A549 (cell line): ENCODE measurements at regions not wholly inside any gene's neighbourhood (a gene's known extent, or its start where the extent isn't known, plus 50 kb on each side); places are given as distances from the start of the nearest gene placed in this dataset.

Source experiments
- ATAC-seq, 2 experiments: fragments of 200-7000 bp in 1 of 2; fragments of >200 bp in 1 of 2; cut with Nextera tagmentation in 1 of 2; cut with Tn5 transposase in 1 of 2; 3 replicates each; pipeline versions ENCODE4 v1.8.0 to v1.9.1; 2018 to 2020; ENCODE audit warnings: mild to moderate bottlenecking in 1 of 2, moderate library complexity in 1 of 2
- CTCF ChIA-PET: fragments of 300-600 bp; sonication (Branson Sonifier 250); formaldehyde crosslinking; extraction: SDS; loops from one replicate; lab custom pipeline; 2021; ENCODE audit warnings: antibody characterized with exemption, inconsistent platforms; lab: Yijun Ruan, JAX
- POLR2A ChIA-PET: fragments of 350-600 bp; formaldehyde crosslinking; extraction: SDS; loops from one replicate; lab custom pipeline; 2021; ENCODE audit warnings: antibody characterized with exemption, inconsistent platforms; lab: Yijun Ruan, JAX
- DNase-seq, 2 experiments: peaks; one replicate each; pipeline versions ENCODE4 v3.0.0 to v3.0.0-alpha.2; 2011 to 2016; ENCODE audit warnings: low read depth in 1 of 2, low spot score in 1 of 2
- FAIRE-seq: peaks from 2 replicates; lab custom pipeline; 2011; peaks lifted over from hg19 to GRCh38; lab: Jason Lieb, UNC
- H3K27ac ChIP-seq, 2 experiments: fragments of >200 bp; sonication (Bioruptor Twin); formaldehyde crosslinking; 3 replicates each; pipeline ENCODE4 v1.5.1; 2016 to 2017
- H3K4me1 ChIP-seq: fragments of >200 bp; sonication (Bioruptor Twin); formaldehyde crosslinking; 3 replicates; pipeline ENCODE4 v1.6.1; 2016
- H3K4me2 ChIP-seq: fragments of >200 bp; sonication (Bioruptor Twin); formaldehyde crosslinking; 3 replicates; pipeline ENCODE4 v1.6.1; 2016
- H3K4me3 ChIP-seq: fragments of >200 bp; sonication (Bioruptor Twin); formaldehyde crosslinking; 3 replicates; pipeline ENCODE4 v1.5.1; 2016
- H3K9me3 ChIP-seq: fragments of >200 bp; sonication (Bioruptor Twin); formaldehyde crosslinking; 3 replicates; pipeline ENCODE4 v1.6.1; 2016
- BHLHE40 ChIP-seq: IDR thresholded peaks from 2 replicates; pipeline ENCODE4 v1.6.1; 2012; ENCODE audit warnings: low read depth, low read length, inconsistent platforms
- CBX2 ChIP-seq: fragments of 200-600 bp; sonication (generic); IDR thresholded peaks from 2 replicates; pipeline ENCODE4 v1.6.1; 2016; ENCODE audit warnings: low read depth, mild to moderate bottlenecking, borderline replicate concordance
- CBX8 ChIP-seq: fragments of 200-600 bp; sonication (generic); IDR thresholded peaks from 2 replicates; pipeline ENCODE4 v1.6.1; 2016
- CHD2 ChIP-seq: fragments of 150-350 bp; IDR thresholded peaks from 2 replicates; pipeline ENCODE4 v1.6.1; 2014; ENCODE audit warnings: low read length; ENCODE audit not compliant: partially characterized antibody
- EP300 ChIP-seq, 2 experiments: fragments of >200 bp; sonication (Bioruptor Twin); formaldehyde crosslinking; IDR thresholded peaks; 2 replicates in 1 of 2; 3 replicates in 1 of 2; pipeline ENCODE4 v1.6.1; 2016 to 2017
- ESRRA ChIP-seq: fragments of 150-350 bp; IDR thresholded peaks from 2 replicates; pipeline ENCODE4 v1.6.1; 2014; ENCODE audit warnings: mild to moderate bottlenecking, low read length, borderline replicate concordance
- FOSB ChIP-seq: fragments of 250-450 bp; sonication (Bioruptor Pico); IDR thresholded peaks from 2 replicates; pipeline ENCODE4 v1.5.0; 2020; ENCODE audit warnings: mild to moderate bottlenecking, moderate library complexity
- FOSL2 ChIP-seq, 2 experiments: fragments of 450-650 bp in 1 of 2; fragments of >200 bp in 1 of 2; sonication (Bioruptor Twin) in 1 of 2; formaldehyde crosslinking; IDR thresholded peaks; 2 replicates each; pipeline versions ENCODE4 v1.5.0 to v1.6.1; 2016 to 2020; ENCODE audit warnings: mild to moderate bottlenecking in 1 of 2, moderate library complexity in 1 of 2
- HDAC2 ChIP-seq: fragments of 200-600 bp; sonication (generic); IDR thresholded peaks from 2 replicates; pipeline ENCODE4 v1.6.1; 2016
- HEYL ChIP-seq: fragments of 250-450 bp; sonication (Bioruptor Pico); IDR thresholded peaks from 2 replicates; pipeline ENCODE4 v1.8.0; 2021; ENCODE audit warnings: mild to moderate bottlenecking, moderate library complexity
- HOXA7 ChIP-seq: fragments of 250-450 bp; sonication (Bioruptor Pico); IDR thresholded peaks from 2 replicates; pipeline ENCODE4 v1.5.0; 2020; ENCODE audit warnings: mild to moderate bottlenecking, moderate library complexity
- MAFK ChIP-seq: fragments of 450-650 bp; IDR thresholded peaks from 2 replicates; pipeline ENCODE4 v1.6.1; 2014; ENCODE audit not compliant: partially characterized antibody
- MYC ChIP-seq: IDR thresholded peaks from 2 replicates; pipeline ENCODE4 v1.6.1; 2012; ENCODE audit warnings: mild to moderate bottlenecking, inconsistent platforms, low read length, improper control_type of control experiment, borderline replicate concordance
- NPAS2 ChIP-seq: fragments of 250-450 bp; sonication (Bioruptor Pico); IDR thresholded peaks from 2 replicates; pipeline ENCODE4 v1.8.0; 2022; ENCODE audit warnings: mild to moderate bottlenecking, moderate library complexity, borderline replicate concordance
- NR3C1 ChIP-seq: fragments of >200 bp; sonication (Bioruptor Twin); formaldehyde crosslinking; IDR thresholded peaks from 3 replicates; pipeline ENCODE4 v1.6.1; 2017
- PHF8 ChIP-seq: fragments of 200-600 bp; sonication (generic); IDR thresholded peaks from 2 replicates; pipeline ENCODE4 v1.6.1; 2016; ENCODE audit warnings: low read depth, mild to moderate bottlenecking, antibody characterized with exemption, moderate library complexity, borderline replicate concordance
- POLR2A ChIP-seq: IDR thresholded peaks from 2 replicates; pipeline ENCODE4 v1.6.1; 2012; ENCODE audit warnings: mild to moderate bottlenecking, low read length
- RARB ChIP-seq: fragments of 250-450 bp; sonication (Bioruptor Pico); IDR thresholded peaks from 2 replicates; pipeline ENCODE4 v1.8.0; 2021; ENCODE audit warnings: mild to moderate bottlenecking, moderate library complexity
- RCOR1 ChIP-seq: fragments of 150-350 bp; IDR thresholded peaks from 2 replicates; pipeline ENCODE4 v1.6.1; 2014; ENCODE audit warnings: antibody characterized with exemption, low read length, low read depth
- RFX5 ChIP-seq: fragments of 450-650 bp; IDR thresholded peaks from 2 replicates; pipeline ENCODE4 v1.7.1; 2014; ENCODE audit warnings: antibody characterized with exemption, mild to moderate bottlenecking, moderate library complexity
- RNF2 ChIP-seq: fragments of 200-600 bp; sonication (generic); IDR thresholded peaks from 2 replicates; pipeline ENCODE4 v1.6.1; 2016; ENCODE audit warnings: low read depth, mild to moderate bottlenecking, antibody characterized with exemption, moderate library complexity, borderline replicate concordance
- SREBF2 ChIP-seq: fragments of 450-650 bp; IDR thresholded peaks from 2 replicates; pipeline ENCODE4 v1.6.1; 2014; ENCODE audit warnings: mild to moderate bottlenecking, moderate library complexity
- TFCP2L1 ChIP-seq: fragments of 250-450 bp; sonication (Bioruptor Pico); IDR thresholded peaks from 2 replicates; pipeline ENCODE4 v1.5.0; 2021; ENCODE audit warnings: mild to moderate bottlenecking
- TP53 ChIP-seq: fragments of 250-450 bp; sonication (Bioruptor Pico); IDR thresholded peaks from 2 replicates; pipeline ENCODE4 v1.5.0; 2021; ENCODE audit warnings: mild to moderate bottlenecking, moderate library complexity
- WGBS: methylation state at CpG from one replicate; pipeline ENCODE4 v1.1.6; 2017; ENCODE audit errors: missing lambda C conversion rate; 5-methylcytosine and 5-hydroxymethylcytosine counted together
- TF ChIP-seq, protein P1 (sequence below): fragments of 450-650 bp; IDR thresholded peaks from 2 replicates; pipeline ENCODE4 v1.6.1; 2014; ENCODE audit warnings: antibody characterized with exemption
- TF ChIP-seq, protein P2 (sequence below): fragments of 250-450 bp; sonication (Bioruptor Pico); IDR thresholded peaks from 2 replicates; pipeline ENCODE4 v1.5.0; 2021; ENCODE audit warnings: mild to moderate bottlenecking, moderate library complexity, borderline replicate concordance
- TF ChIP-seq, protein P3 (sequence below): fragments of >200 bp; sonication (Bioruptor Twin); formaldehyde crosslinking; IDR thresholded peaks from 3 replicates; pipeline ENCODE4 v1.6.1; 2016
- TF ChIP-seq, protein P4 (sequence below): fragments of 200-600 bp; sonication (generic); IDR thresholded peaks from 2 replicates; pipeline ENCODE4 v1.6.1; 2016; ENCODE audit warnings: antibody characterized with exemption, mild to moderate bottlenecking, moderate library complexity

- TF ChIP-seq, protein P1, sequence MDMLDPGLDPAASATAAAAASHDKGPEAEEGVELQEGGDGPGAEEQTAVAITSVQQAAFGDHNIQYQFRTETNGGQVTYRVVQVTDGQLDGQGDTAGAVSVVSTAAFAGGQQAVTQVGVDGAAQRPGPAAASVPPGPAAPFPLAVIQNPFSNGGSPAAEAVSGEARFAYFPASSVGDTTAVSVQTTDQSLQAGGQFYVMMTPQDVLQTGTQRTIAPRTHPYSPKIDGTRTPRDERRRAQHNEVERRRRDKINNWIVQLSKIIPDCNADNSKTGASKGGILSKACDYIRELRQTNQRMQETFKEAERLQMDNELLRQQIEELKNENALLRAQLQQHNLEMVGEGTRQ, result no peak
- TF ChIP-seq HOXA7 (CRISPR knock-in tag) (no peak), CBX2 (no peak), RNF2 (no peak), TP53 (CRISPR knock-in tag) (no peak), POLR2A (no peak), CHD2 (no peak), TFCP2L1 (CRISPR knock-in tag) (no peak), PHF8 (no peak)
- no peaks in the 10 kb centered on the region for H3K4me1 ChIP-seq
- no peak overlapping the region for H3K4me3 ChIP-seq
- ChIA-PET POLR2A (no interaction called here), CTCF (no interaction called here)
- FAIRE-seq (no peak), ATAC-seq (no peak), DNase-seq (no peak)
- no peak overlapping the region for H3K4me2 ChIP-seq
- no peak overlapping the region for H3K27ac ChIP-seq
- no peaks in the 10 kb centered on the region for H3K9me3 ChIP-seq
- 56% methylated on average over 8 of the region's 8 CpGs for WGBS
These were observed 100.8 kb downstream of the KCNA4 start for GRCh38 chr11:29916040-29916439.

DNA sequence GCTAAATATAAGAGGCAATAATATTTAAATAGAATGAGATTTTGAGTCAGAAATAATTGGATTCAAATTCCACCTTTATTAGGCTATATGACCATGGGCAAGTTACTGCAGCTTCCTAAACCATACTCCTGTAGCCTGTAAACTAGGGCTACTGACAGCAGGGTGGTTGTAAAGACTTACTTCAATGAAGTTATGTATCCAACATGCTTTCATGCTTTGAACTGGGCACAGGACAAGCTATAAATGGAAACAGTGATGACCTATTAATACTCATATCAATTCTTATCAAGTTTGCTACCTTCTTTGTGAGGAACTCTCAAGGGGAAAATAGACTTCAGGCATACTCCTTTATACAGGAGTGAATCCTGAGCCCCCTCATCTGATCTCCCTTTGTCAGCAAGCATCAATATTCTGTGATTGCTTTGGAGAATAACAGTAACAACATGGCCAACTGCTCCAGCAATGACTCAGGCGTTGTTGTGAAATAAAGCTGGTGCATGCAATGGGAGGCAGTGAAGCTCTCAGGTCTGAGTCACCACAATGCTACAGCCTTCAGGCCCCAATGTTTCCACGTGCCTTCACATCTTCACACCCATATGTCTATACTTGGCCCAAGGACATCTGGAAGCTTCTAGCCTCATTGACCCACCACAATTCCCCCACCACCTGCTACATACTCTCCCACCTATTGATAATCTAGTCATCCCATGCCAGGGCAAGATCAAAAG, 102.5 kb downstream of the KCNA4 start:
- no peak overlapping the region for H3K4me3 ChIP-seq
- DNase-seq (no peak), ATAC-seq (no peak), FAIRE-seq (no peak)
- H3K4me2 ChIP-seq, result no peak overlapping the region
- H3K4me1 ChIP-seq, result no peaks in the 10 kb centered on the region
- H3K9me3 ChIP-seq, result no peaks in the 10 kb centered on the region
- no peak overlapping the region for H3K27ac ChIP-seq
- ChIA-PET POLR2A (no interaction called here), CTCF (interaction anchor here (0.6 kb wide), 1 partner anchor 1030 kb away, joined by 4 read pairs; no protein-coding TSS in a partner anchor)
- WGBS, result 4% methylated on average over 2 of the region's 2 CpGs
- no peak for TF ChIP-seq ESRRA
- TF ChIP-seq RARB (CRISPR knock-in tag), result no peak
- TF ChIP-seq, protein P2, sequence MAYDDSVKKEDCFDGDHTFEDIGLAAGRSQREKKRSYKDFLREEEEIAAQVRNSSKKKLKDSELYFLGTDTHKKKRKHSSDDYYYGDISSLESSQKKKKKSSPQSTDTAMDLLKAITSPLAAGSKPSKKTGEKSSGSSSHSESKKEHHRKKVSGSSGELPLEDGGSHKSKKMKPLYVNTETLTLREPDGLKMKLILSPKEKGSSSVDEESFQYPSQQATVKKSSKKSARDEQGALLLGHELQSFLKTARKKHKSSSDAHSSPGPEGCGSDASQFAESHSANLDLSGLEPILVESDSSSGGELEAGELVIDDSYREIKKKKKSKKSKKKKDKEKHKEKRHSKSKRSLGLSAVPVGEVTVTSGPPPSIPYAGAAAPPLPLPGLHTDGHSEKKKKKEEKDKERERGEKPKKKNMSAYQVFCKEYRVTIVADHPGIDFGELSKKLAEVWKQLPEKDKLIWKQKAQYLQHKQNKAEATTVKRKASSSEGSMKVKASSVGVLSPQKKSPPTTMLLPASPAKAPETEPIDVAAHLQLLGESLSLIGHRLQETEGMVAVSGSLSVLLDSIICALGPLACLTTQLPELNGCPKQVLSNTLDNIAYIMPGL, result no peak
- TF ChIP-seq SREBF2, result no peak
- TF ChIP-seq FOSB (CRISPR knock-in tag), result no peak

- FAIRE-seq, result no peak
- 21% methylated on average over 4 of the region's 4 CpGs for WGBS
- Histone ChIP-seq H3K4me1 (no peaks in the 10 kb centered on the region), H3K4me2 (no peak overlapping the region), H3K27ac (no peak overlapping the region), H3K9me3 (no peaks in the 10 kb centered on the region), H3K4me3 (no peak overlapping the region)
- ChIA-PET POLR2A (no interaction called here), CTCF (no interaction called here)
- no peak for ATAC-seq
- no peak for DNase-seq
- TF ChIP-seq RCOR1 (no peak), CBX8 (no peak), RARB (CRISPR knock-in tag) (no peak), RFX5 (no peak), EP300 (IDR thresholded peaks at IDR 0.05) (no peak), HOXA7 (CRISPR knock-in tag) (no peak), TFCP2L1 (CRISPR knock-in tag) (no peak), CBX2 (no peak), MAFK (no peak), BHLHE40 (no peak), HDAC2 (no peak), MYC (no peak), NR3C1 (no peak), NPAS2 (CRISPR knock-in tag) (no peak), FOSL2 (IDR thresholded peaks at IDR 0.05) (no peak), FOSL2 (CRISPR knock-in tag; IDR thresholded peaks at IDR 0.05) (no peak), HEYL (CRISPR knock-in tag) (no peak)
- TF ChIP-seq, protein P3, sequence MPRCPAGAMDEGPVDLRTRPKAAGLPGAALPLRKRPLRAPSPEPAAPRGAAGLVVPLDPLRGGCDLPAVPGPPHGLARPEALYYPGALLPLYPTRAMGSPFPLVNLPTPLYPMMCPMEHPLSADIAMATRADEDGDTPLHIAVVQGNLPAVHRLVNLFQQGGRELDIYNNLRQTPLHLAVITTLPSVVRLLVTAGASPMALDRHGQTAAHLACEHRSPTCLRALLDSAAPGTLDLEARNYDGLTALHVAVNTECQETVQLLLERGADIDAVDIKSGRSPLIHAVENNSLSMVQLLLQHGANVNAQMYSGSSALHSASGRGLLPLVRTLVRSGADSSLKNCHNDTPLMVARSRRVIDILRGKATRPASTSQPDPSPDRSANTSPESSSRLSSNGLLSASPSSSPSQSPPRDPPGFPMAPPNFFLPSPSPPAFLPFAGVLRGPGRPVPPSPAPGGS, result no peak
- TF ChIP-seq, protein P4, sequence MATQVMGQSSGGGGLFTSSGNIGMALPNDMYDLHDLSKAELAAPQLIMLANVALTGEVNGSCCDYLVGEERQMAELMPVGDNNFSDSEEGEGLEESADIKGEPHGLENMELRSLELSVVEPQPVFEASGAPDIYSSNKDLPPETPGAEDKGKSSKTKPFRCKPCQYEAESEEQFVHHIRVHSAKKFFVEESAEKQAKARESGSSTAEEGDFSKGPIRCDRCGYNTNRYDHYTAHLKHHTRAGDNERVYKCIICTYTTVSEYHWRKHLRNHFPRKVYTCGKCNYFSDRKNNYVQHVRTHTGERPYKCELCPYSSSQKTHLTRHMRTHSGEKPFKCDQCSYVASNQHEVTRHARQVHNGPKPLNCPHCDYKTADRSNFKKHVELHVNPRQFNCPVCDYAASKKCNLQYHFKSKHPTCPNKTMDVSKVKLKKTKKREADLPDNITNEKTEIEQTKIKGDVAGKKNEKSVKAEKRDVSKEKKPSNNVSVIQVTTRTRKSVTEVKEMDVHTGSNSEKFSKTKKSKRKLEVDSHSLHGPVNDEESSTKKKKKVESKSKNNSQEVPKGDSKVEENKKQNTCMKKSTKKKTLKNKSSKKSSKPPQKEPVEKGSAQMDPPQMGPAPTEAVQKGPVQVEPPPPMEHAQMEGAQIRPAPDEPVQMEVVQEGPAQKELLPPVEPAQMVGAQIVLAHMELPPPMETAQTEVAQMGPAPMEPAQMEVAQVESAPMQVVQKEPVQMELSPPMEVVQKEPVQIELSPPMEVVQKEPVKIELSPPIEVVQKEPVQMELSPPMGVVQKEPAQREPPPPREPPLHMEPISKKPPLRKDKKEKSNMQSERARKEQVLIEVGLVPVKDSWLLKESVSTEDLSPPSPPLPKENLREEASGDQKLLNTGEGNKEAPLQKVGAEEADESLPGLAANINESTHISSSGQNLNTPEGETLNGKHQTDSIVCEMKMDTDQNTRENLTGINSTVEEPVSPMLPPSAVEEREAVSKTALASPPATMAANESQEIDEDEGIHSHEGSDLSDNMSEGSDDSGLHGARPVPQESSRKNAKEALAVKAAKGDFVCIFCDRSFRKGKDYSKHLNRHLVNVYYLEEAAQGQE, result no peak
These were observed 103.5 kb downstream of the KCNA4 start for GRCh38 chr11:29913352-29913751.
